H1 (cell line): ENCODE measurements at regions not wholly inside any gene's neighbourhood (a gene's known extent, or its start where the extent isn't known, plus 50 kb on each side); places are given as distances from the start of the nearest gene placed in this dataset.

ENCODE experiments used
- CTCF ChIA-PET: fragments of 300-600 bp; sonication (Branson Sonifier 250); formaldehyde crosslinking; loops from one replicate; lab custom pipeline; 2021; ENCODE audit not compliant: partially characterized antibody; lab: Charles Lee
- POLR2A ChIA-PET: fragments of 300-600 bp; sonication (Branson Sonifier 250); formaldehyde crosslinking; loops from one replicate; lab custom pipeline; 2021; ENCODE audit warnings: inconsistent platforms; ENCODE audit not compliant: partially characterized antibody; lab: Charles Lee
- DNase-seq, 2 experiments: peaks; one replicate each; pipeline versions ENCODE4 v3.0.0 to v3.0.0-alpha.2; 2010 to 2022; ENCODE audit warnings: low spot score in 2 of 2, low read depth in 1 of 2, mixed read lengths in 1 of 2
- FAIRE-seq: peaks from 2 replicates; lab custom pipeline; 2011; peaks lifted over from hg19 to GRCh38; lab: Jason Lieb, UNC
- H2AFZ ChIP-seq: 2 replicates; pipeline ENCODE4 v1.8.1; 2012; ENCODE audit warnings: low read length, inconsistent platforms
- H2AK5ac ChIP-seq: 2 replicates; pipeline ENCODE4 v1.6.1; 2013; ENCODE audit warnings: low read depth, low read length
- H2BK120ac ChIP-seq: replicated peaks from 2 replicates; pipeline ENCODE3; 2013; ENCODE audit warnings: low read depth, low read length, inconsistent platforms
- H2BK12ac ChIP-seq: 2 replicates; pipeline ENCODE4 v1.6.1; 2013; ENCODE audit warnings: low read depth, low read length
- H2BK15ac ChIP-seq: 2 replicates; pipeline ENCODE4 v1.6.1; 2013; ENCODE audit warnings: low read length
- H2BK20ac ChIP-seq: 2 replicates; pipeline ENCODE4 v1.6.1; 2013; ENCODE audit warnings: low read length
- H2BK5ac ChIP-seq: 2 replicates; pipeline ENCODE4 v1.6.1; 2013; ENCODE audit warnings: low read depth, low read length
- H3K14ac ChIP-seq: 2 replicates; pipeline ENCODE4 v1.6.1; 2013; ENCODE audit warnings: inconsistent platforms; ENCODE audit not compliant: insufficient read length
- H3K18ac ChIP-seq: 2 replicates; pipeline ENCODE4 v1.6.1; 2013; ENCODE audit warnings: low read length; ENCODE audit errors: extremely low read depth
- H3K23ac ChIP-seq: 2 replicates; pipeline ENCODE4 v1.6.1; 2013; ENCODE audit warnings: inconsistent platforms; ENCODE audit not compliant: insufficient read length
- H3K23me2 ChIP-seq: 2 replicates; pipeline ENCODE4 v1.6.1; 2013; ENCODE audit warnings: low read depth, low read length
- H3K27ac ChIP-seq: 2 replicates; pipeline ENCODE4 v1.6.1; 2011; ENCODE audit warnings: low read depth, low read length, inconsistent platforms
- H3K27me3 ChIP-seq, 4 experiments: replicated peaks in 1 of 4; 1 replicate in 1 of 4; 2 replicates in 3 of 4; pipeline versions ENCODE4 v1.6.1 to v1.8.1; 2011 to 2013; ENCODE audit warnings: low read length in 3 of 4, mild to moderate bottlenecking in 3 of 4, inconsistent platforms in 2 of 4, mixed read lengths in 2 of 4, moderate library complexity in 1 of 4; ENCODE audit not compliant: control insufficient read depth in 3 of 4, insufficient read depth in 3 of 4; ENCODE audit errors: extremely low read depth in 1 of 4
- H3K36me3 ChIP-seq, 4 experiments: 2 replicates each; pipeline versions ENCODE4 v1.6.1 to v1.8.1; 2011 to 2013; ENCODE audit warnings: mild to moderate bottlenecking in 4 of 4, low read length in 3 of 4, moderate library complexity in 2 of 4, control low read depth in 1 of 4, inconsistent platforms in 1 of 4; ENCODE audit not compliant: insufficient read depth in 4 of 4, control insufficient read depth in 2 of 4
- H3K4ac ChIP-seq: replicated peaks from 2 replicates; pipeline ENCODE3; 2013; ENCODE audit warnings: low read length, low read depth, mixed read lengths, inconsistent platforms; ENCODE audit not compliant: insufficient read length
- H3K4me1 ChIP-seq, 4 experiments: replicated peaks in 1 of 4; 1 replicate in 1 of 4; 2 replicates in 3 of 4; pipeline versions ENCODE4 v1.6.1 to v1.8.1; 2011 to 2013; ENCODE audit warnings: low read length in 3 of 4, inconsistent platforms in 2 of 4, mixed read lengths in 1 of 4; ENCODE audit not compliant: insufficient read depth in 4 of 4, control insufficient read depth in 3 of 4
- H3K4me2 ChIP-seq, 2 experiments: 2 replicates each; pipeline versions ENCODE4 v1.6.1 to v1.8.1; 2011 to 2013; ENCODE audit warnings: low read depth in 2 of 2, low read length in 2 of 2, control low read depth in 1 of 2, inconsistent platforms in 1 of 2, mild to moderate bottlenecking in 1 of 2; ENCODE audit not compliant: insufficient read depth in 1 of 2
- H3K4me3 ChIP-seq, 4 experiments: fragments of 200-600, 300-600 bp in 1 of 4; sonication (generic), shearing (Covaris generic), sonication (Bioruptor Twin) in 1 of 4; 2 replicates each; pipeline versions ENCODE4 v1.5.1 to v1.8.1; 2011 to 2016; ENCODE audit warnings: low read length in 4 of 4, low read depth in 3 of 4, control low read depth in 2 of 4, inconsistent platforms in 2 of 4, mild to moderate bottlenecking in 2 of 4, mixed read lengths in 1 of 4, moderate library complexity in 1 of 4; ENCODE audit not compliant: insufficient read depth in 2 of 4; ENCODE audit errors: extremely low read depth in 1 of 4
- H3K56ac ChIP-seq: replicated peaks from 2 replicates; pipeline ENCODE3; 2013; ENCODE audit warnings: low read depth, mild to moderate bottlenecking, mixed read lengths, low read length, inconsistent platforms; ENCODE audit not compliant: insufficient read length
- H3K79me1 ChIP-seq: 2 replicates; pipeline ENCODE4 v1.6.1; 2013; ENCODE audit warnings: low read depth, low read length, control low read depth
- H3K79me2 ChIP-seq, 2 experiments: 2 replicates each; pipeline versions ENCODE4 v1.6.1 to v1.8.1; 2012 to 2013; ENCODE audit warnings: low read length in 2 of 2, mild to moderate bottlenecking in 2 of 2, inconsistent platforms in 1 of 2; ENCODE audit not compliant: insufficient read depth in 2 of 2, control insufficient read depth in 1 of 2
- H3K9ac ChIP-seq, 4 experiments: replicated peaks in 1 of 4; 1 replicate in 1 of 4; 2 replicates in 3 of 4; pipeline versions ENCODE4 v1.6.1 to v1.8.1; 2011 to 2013; ENCODE audit warnings: low read depth in 3 of 4, low read length in 3 of 4, control low read depth in 2 of 4, mild to moderate bottlenecking in 2 of 4, moderate library complexity in 2 of 4, inconsistent platforms in 1 of 4; ENCODE audit errors: extremely low read depth in 1 of 4
- H3K9me3 ChIP-seq, 2 experiments: 2 replicates each; pipeline versions ENCODE4 v1.6.1 to v1.8.1; 2012 to 2013; ENCODE audit warnings: mild to moderate bottlenecking in 2 of 2, moderate library complexity in 2 of 2, control low read depth in 1 of 2, inconsistent platforms in 1 of 2, low read depth in 1 of 2, low read length in 1 of 2, mixed read lengths in 1 of 2; ENCODE audit not compliant: insufficient read depth in 2 of 2
- H4K20me1 ChIP-seq, 2 experiments: replicated peaks in 1 of 2; 2 replicates each; pipeline versions ENCODE3 to v1.8.1; 2011 to 2013; ENCODE audit warnings: inconsistent platforms in 2 of 2, low read length in 2 of 2, mild to moderate bottlenecking in 1 of 2; ENCODE audit not compliant: insufficient read depth in 2 of 2, control insufficient read depth in 1 of 2
- H4K5ac ChIP-seq: 2 replicates; pipeline ENCODE4 v1.6.1; 2013; ENCODE audit warnings: low read length, low read depth, mixed read lengths, inconsistent platforms; ENCODE audit not compliant: insufficient read length
- H4K8ac ChIP-seq: 2 replicates; pipeline ENCODE4 v1.8.0; 2013; ENCODE audit warnings: mild to moderate bottlenecking, moderate library complexity, low read length, inconsistent platforms; ENCODE audit not compliant: insufficient read depth; ENCODE audit errors: extremely low read depth
- H4K91ac ChIP-seq: replicated peaks from 2 replicates; pipeline ENCODE3; 2013; ENCODE audit warnings: low read length, mixed read lengths, inconsistent platforms; ENCODE audit not compliant: insufficient read length
- WGBS, 2 experiments: shearing (Covaris generic) in 1 of 2; methylation state at CpG; one replicate each; pipeline versions ENCODE4 v1.1.6 to v1.1.7; 2013 to 2015; ENCODE audit warnings: low lambda C conversion rate in 2 of 2, mixed read lengths in 2 of 2, inconsistent platforms in 1 of 2, low coverage in 1 of 2, missing lambda C conversion rate in 1 of 2; ENCODE audit not compliant: insufficient replicate concordance in 2 of 2, insufficient coverage in 1 of 2, insufficient read length in 1 of 2; ENCODE audit errors: extremely low coverage in 1 of 2, missing lambda C conversion rate in 1 of 2; 5-methylcytosine and 5-hydroxymethylcytosine counted together

DNA sequence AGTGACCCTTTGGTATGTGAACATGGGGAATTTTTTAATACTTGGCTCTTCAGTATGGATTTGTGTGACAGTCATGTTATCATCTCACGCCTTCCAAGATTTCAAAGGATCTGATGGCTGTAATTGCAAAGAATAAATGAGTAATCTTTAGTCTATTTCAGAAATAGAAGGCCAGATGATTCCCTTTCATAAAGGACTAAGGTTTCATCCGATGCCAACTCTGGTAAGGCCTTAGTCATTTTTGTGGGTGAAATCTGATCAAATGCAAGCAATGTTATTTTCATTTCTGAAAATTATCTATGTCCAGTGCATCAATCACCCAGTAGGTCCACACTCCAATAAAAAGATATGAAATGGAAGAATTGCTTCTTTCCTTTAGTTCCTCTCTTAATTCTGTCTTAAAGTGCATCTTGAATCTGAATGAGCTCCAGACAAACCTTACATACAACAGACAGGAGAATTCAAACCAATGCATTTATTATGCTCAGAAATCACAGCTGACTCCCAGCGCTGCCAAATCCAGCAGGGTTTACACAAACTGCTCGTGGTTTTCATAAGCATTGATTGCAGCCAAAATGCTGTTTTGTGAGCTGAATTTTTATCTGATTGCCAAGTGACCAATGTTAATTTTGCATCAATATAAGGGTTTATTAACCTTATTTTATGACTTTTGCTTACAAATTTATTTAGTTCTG is 565.2 kb upstream of the MARCKS start:
- Histone ChIP-seq H3K23me2 (no peaks in the 10 kb centered on the region), H3K56ac (no peak overlapping the region), H3K79me2 (no peaks in the 10 kb centered on the region), H3K4me1 (peaks cover 0 to 2% (median 0%) of the 10 kb centered on the region in 4 experiments; a peak in 2 of 7 replicates), H2BK5ac (no peak overlapping the region), H3K9me3 (0 out of 4 replicates have a peak, but pooled peaks cover 0 to 2% of the 10 kb centered on the region in 2 experiments), H2AK5ac (no peak overlapping the region), H2BK120ac (no peak overlapping the region), H3K79me1 (no peaks in the 10 kb centered on the region), H2BK20ac (no peak overlapping the region), H3K23ac (no peak overlapping the region), H3K14ac (no peak overlapping the region), H4K20me1 (no peaks in the 10 kb centered on the region), H4K91ac (no peak overlapping the region), H2AFZ (no peak overlapping the region), H3K27me3 (no peaks in the 10 kb centered on the region), H3K27ac (no peak overlapping the region), H4K5ac (no peak overlapping the region), H2BK15ac (no peak overlapping the region), H3K36me3 (no peaks in the 10 kb centered on the region; a peak in 1 of 8 replicates), H2BK12ac (no peak overlapping the region), H3K18ac (no peak overlapping the region), H3K4me2 (no peak overlapping the region), H3K4ac (no peak overlapping the region), H4K8ac (no peak overlapping the region), H3K4me3 (no peak overlapping the region), H3K9ac (no peak overlapping the region)
- ChIA-PET CTCF (interaction anchor here (1.5 to 1.9 kb wide), 2 partner anchors 14 to 618 kb away, joined by 4 to 5 read pairs; no protein-coding TSS in a partner anchor), POLR2A (no interaction called here)
- WGBS, 2 experiments: 93% methylated on average over 4 of the region's 4 CpGs; no CpG with 5 or more reads in 1 of the 2 experiments
- no peak for DNase-seq
- peak; percentile 13 for FAIRE-seq
